NCI-H446 treated with DMSO at 0.1 percent for 48 hours (cell line): ENCODE measurements at regions not wholly inside any gene's neighbourhood (a gene's known extent, or its start where the extent isn't known, plus 50 kb on each side); places are given as distances from the start of the nearest gene placed in this dataset.

ENCODE experiments used
- DNase-seq: peaks from one replicate; lab custom pipeline; 2025; lab: John Stamatoyannopoulos, UW

- no peak for DNase-seq
These were observed 100.6 kb upstream of the PLPPR4 start for GRCh38 chr1:99163671-99164070.

- no peak for DNase-seq
These were observed 93.8 kb upstream of the PLPPR4 start for GRCh38 chr1:99170516-99170915.

GRCh38 chr1:99171184-99171813, 93.0 kb upstream of the PLPPR4 start:
- DNase-seq: no peak

GRCh38 chr1:99173282-99173681, 91.0 kb upstream of the PLPPR4 start:
- no peak for DNase-seq

- DNase-seq: no peak
These were observed 90.4 kb upstream of the PLPPR4 start for GRCh38 chr1:99173900-99174299.

GRCh38 chr1:99176753-99177152, 87.5 kb upstream of the PLPPR4 start:
- DNase-seq: no peak

- DNase-seq: peak; percentile 53
These were observed 86.8 kb upstream of the PLPPR4 start for GRCh38 chr1:99177465-99177864.

- DNase-seq: peak; percentile 96
These were observed 83.9 kb upstream of the PLPPR4 start for GRCh38 chr1:99180343-99180808.

GRCh38 chr1:99180915-99181314, 83.4 kb upstream of the PLPPR4 start:
- DNase-seq: peak; percentile 90

GRCh38 chr1:99181892-99182291, 82.4 kb upstream of the PLPPR4 start:
- DNase-seq: no peak

GRCh38 chr1:99185196-99185595, 79.1 kb upstream of the PLPPR4 start:
- DNase-seq: no peak

- no peak for DNase-seq
These were observed 70.9 kb upstream of the PLPPR4 start for GRCh38 chr1:99193431-99193830.

GRCh38 chr1:99198393-99198792, 65.9 kb upstream of the PLPPR4 start:
- DNase-seq: no peak

GRCh38 chr1:99207216-99207615, 57.1 kb upstream of the PLPPR4 start:
- DNase-seq: no peak
